ENCODE measurements at regions not wholly inside any gene's neighbourhood (a gene's known extent, or its start where the extent isn't known, plus 50 kb on each side); places are given as distances from the start of the nearest gene placed in this dataset.
"Not testable (repeated sequence)": the region's sequence is repeated elsewhere in the genome, so short reads cannot be mapped to it uniquely, and the experiment has no call there.

GRCh38 chr2:175755656-175756386 lies 246.2 kb downstream of the LNPK start:
- DNase-seq: no peak

GRCh38 chr2:175755169-175755568 lies 246.9 kb downstream of the LNPK start:
- no peak for DNase-seq

DNA sequence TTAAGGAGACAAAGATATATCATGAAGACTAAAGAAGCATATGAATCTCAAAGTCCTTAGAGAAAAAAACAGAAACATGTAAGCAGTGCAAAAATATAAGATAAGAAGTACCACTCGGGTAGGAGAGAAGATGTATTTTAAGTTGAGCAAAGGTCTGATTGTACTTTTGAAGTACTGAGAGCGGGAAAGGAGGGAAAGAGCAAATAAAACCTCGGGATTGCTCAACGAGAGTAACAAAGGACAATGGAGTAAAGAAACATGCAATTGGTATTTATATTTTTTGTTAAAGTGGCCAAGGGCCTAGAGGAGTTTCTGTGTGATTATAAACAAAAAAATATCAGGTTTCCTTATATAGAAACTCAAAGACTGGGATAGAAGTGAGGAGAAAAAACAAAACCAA lies 251.9 kb downstream of the LNPK start:
- DNase-seq: no peak

DNA sequence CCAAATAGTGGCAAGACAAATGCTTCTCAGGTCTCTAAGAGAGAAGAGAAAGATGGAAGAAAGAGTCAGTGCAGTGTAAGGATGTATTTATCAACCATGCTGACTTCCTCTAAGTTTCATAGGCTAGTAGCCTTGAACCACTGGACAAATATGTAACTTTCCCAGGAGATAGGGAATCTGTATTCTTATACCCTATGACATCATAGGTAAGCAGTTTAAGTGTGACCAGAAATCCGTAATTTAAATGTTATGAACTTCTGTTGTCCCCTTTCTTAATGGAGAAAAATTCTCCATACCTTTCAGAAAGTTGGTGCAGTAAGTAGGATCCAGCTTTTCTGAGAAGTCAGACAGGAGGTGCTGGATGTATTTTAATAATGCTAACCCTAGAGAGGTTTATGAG lies 256.2 kb downstream of the LNPK start:
- DNase-seq: no peak

DNA sequence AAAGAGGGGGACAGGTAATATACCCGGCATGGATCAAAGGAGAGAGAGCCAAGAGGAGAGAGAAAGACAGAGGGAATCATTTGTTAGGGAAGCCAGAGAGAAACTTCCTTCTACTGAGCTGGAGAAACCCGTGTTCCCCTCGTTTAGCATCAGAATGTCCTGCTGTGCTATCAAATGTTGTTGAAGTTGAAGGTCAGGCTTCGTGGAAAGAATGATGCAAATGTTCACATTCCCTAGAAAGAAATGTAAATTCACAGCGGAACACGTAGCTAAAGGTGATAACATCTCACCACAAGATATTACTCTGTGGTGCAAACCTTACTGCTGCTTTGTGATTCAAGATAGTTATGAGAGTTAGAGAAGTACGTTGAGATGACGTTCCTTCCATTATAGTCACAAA lies 258.1 kb downstream of the LNPK start:
- DNase-seq: no peak

GRCh38 chr2:175743011-175743410 lies 259.1 kb downstream of the LNPK start:
- no peak for DNase-seq

DNA sequence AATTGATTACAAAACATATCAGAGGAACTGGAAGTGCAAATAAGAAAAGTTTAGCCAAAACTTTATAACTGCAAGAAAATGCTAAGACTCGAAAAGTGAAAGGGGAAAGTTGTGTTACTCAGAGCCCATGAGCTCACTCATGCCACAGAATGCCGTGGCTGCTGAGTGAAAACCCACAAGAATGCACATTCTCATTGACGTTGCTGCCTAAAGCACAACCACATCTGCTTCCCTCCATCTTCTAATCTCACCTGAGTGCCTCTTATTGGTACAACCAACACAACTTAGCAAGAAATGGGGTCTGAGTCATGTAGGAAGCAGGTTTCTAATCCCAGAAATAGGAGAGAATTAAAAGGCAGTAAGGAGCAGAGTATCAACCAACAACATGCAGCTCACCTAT lies 259.7 kb downstream of the LNPK start:
- DNase-seq: no peak

GRCh38 chr2:175741164-175741563 lies 260.9 kb downstream of the LNPK start:
- DNase-seq: no peak

- no peak for DNase-seq
Measured at GRCh38 chr2:175737722-175738361, 264.2 kb downstream of the LNPK start.

GRCh38 chr2:175734686-175735085 lies 267.4 kb downstream of the LNPK start:
- DNase-seq: no peak

GRCh38 chr2:175732531-175732930 lies 269.5 kb downstream of the LNPK start:
- no peak for DNase-seq

GRCh38 chr2:175730050-175730449 lies 272.0 kb downstream of the LNPK start:
- no peak for DNase-seq

- DNase-seq: no peak
Measured at GRCh38 chr2:175729049-175729706, 272.9 kb downstream of the LNPK start.

DNA sequence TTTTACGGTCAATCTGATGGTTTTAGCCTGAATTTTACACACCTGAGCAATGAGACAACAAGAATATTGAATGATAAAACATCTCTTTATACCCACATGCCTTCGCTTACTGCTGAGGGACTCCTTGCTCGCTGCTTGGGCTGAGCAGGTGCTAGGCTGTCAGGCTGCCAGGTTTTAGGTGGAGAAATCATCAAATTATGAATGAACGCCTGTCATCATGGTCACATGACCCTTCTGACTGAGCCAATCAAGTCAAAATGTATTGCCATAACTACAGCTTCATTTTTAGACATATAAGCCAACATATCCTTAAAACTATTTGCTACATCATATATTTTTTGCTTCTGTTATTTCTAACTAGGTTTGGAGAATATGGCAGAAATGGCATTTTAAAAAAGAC lies 274.0 kb downstream of the LNPK start:
- DNase-seq: no peak

- no peak for DNase-seq
Measured at GRCh38 chr2:175726223-175726622, 275.8 kb downstream of the LNPK start.

DNA sequence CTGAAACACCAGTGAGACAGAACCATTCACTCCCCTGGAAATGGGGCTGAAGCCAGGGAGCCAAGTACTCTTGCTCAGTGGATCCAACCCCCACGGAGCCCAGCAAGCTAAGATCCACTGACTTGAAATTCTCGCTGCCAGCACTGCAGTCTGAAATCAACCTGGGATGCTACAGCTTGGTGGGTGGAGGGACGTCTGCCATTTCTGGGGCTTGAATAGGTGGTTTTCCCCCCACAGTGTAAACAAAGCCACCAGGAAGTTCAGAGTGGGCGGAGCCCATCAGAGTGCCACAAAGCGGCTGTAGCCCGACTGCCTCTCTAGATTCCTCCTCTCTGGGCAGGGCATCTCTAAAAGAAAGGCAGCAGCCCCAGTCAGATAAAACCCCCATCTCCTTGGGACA lies 292.8 kb downstream of the LNPK start:
- DNase-seq: no peak

DNA sequence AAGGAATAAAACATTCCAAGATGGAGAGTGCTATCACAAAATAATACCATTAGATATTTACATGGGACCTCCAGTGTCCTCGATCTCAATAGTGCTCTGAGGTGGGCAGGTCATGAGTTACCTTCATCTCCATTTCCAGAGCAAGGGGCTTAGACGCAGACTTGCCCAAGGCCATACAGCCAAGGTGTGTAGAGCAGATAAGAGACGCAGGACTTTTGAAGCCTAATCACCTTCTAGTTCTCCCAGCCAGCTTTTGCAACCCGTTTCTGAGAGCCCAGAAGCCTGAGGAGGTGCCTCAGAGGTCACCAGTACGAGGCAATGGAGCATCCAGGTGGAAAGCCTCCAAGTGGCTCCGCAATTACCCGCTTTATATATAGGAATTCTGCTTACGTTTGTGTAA lies 294.7 kb downstream of the LNPK start:
- no peak for DNase-seq

- DNase-seq: not testable (repeated sequence)
Measured at GRCh38 chr2:175704568-175704967, 297.5 kb downstream of the LNPK start.

- DNase-seq: no peak
Measured at GRCh38 chr2:175698061-175698460, 304.0 kb downstream of the LNPK start.

GRCh38 chr2:175690113-175690837 lies 311.8 kb downstream of the LNPK start:
- DNase-seq: no peak

- no peak for DNase-seq
Measured at GRCh38 chr2:175688243-175688642, 313.8 kb downstream of the LNPK start.

GRCh38 chr2:175687465-175687864 lies 314.6 kb downstream of the LNPK start:
- DNase-seq: no peak

DNA sequence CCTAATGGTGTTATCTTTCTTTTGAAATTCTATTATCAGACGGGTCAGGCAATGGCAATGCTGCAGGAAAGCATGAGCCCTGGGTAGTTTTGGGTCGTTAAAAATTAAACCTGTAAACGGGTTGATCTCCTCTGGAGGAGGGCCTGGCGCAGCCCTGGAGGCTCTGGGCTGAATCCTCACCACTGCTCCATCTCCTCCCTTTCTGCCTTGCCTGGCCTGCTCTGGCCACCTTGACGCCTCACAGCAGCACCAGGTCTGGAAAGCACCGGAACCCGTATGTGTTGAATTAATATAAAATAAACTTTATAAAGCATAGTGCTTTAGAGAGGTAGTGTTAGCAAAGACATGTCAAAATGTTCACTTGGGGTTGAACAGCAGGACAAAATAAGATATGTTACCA lies 316.1 kb downstream of the LNPK start:
- no peak for DNase-seq

DNA sequence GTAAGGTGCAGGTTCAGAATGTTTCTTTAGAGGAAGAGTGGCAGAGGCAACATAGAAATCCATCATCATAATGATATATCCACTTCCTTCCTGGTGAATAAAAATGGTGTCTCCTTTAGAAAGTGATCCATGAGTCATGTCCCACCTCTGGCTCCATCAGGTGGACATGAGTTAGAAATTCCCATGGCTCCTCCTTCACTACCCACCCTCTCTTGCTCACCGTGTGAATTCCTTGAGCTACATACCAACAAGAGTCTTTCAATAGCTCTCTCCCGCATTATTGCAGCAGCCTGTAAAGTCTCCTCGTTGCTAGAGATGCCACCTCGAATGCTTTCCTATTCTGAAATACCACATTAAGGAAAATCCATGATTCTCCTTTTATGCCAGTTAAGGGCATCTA lies 317.6 kb downstream of the LNPK start:
- DNase-seq: no peak

All from cerebellar nuclear complex (tissue), 1 donor.